ENCODE measurements at regions not wholly inside any gene's neighbourhood (a gene's known extent, or its start where the extent isn't known, plus 50 kb on each side); places are given as distances from the start of the nearest gene placed in this dataset.

- H3K36me3 ChIP-seq, result no peaks in the 10 kb centered on the region
- DNase-seq, result no peak
- TF ChIP-seq EP300 (IDR thresholded peaks at IDR 0.05; ENCODE audit: low read depth), result no peak
- no peak for TF ChIP-seq POLR2AphosphoS5 (IDR thresholded peaks at IDR 0.05)
- TF ChIP-seq CTCF (IDR thresholded peaks at IDR 0.05), result no peak
- TF ChIP-seq POLR2A (IDR thresholded peaks at IDR 0.05), result no peak
- no peak overlapping the region for H3K4me3 ChIP-seq
- H3K9me3 ChIP-seq, result no peaks in the 10 kb centered on the region
- no peak overlapping the region for H3K27ac ChIP-seq
- no peaks in the 10 kb centered on the region for H3K27me3 ChIP-seq
- H3K4me1 ChIP-seq, result peaks cover 0 to 7% (median 0%) of the 10 kb centered on the region in 4 donors
- in situ Hi-C loops (cut with MboI; ENCODE audit: low pct_ligation_motif_present in 1 of 4, low pct_unique_long_range_greater_than_20kb in 1 of 4, low sequenced_read_pairs in 3 of 4) (no loop called here), intact Hi-C loops (cut with DNase I; ENCODE audit: low total_unique reads) (no loop called here)
- WGBS, 2 donors (ENCODE audit: low coverage in 1 of 2), result 70 to 80% methylated on average over 4 of the region's 4 CpGs
Observed at GRCh38 chr6:14339711-14340584, 222.4 kb downstream of the CD83 start.

DNA sequence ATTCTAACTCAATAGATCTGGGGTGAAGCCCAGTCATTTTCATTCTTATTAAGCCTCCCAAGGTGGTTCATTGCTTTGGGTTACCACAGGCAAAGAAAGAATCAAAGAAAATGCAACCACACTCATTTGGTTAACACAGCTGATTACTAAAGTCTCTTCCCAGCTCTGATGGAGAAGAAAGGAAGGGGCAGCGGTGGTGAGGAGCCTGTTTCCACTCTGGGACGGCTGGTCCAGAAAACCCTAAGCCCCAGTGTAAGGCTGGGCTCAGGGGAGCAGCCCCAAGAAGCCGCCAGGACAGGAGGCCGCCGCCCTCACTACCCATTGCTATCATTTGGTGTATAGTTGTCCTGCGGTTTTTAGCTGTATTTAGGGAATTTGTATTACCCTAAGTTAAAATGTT is 226.9 kb downstream of the CD83 start:
- intact Hi-C loops (cut with DNase I; ENCODE audit: low total_unique reads), result no loop called here
- WGBS, 2 donors (ENCODE audit: low coverage in 1 of 2), result 90 to 98% methylated on average over 5 to 6 of the region's 6 CpGs
- H3K4me3 ChIP-seq, result no peak overlapping the region
- TF ChIP-seq POLR2AphosphoS5 (IDR thresholded peaks at IDR 0.05), result no peak
- no peak for TF ChIP-seq POLR2A (IDR thresholded peaks at IDR 0.05)
- TF ChIP-seq EP300 (IDR thresholded peaks at IDR 0.05; ENCODE audit: low read depth), result no peak
- no peak for TF ChIP-seq CTCF (IDR thresholded peaks at IDR 0.05)
- in situ Hi-C loops (cut with MboI; ENCODE audit: low pct_ligation_motif_present in 1 of 4, low pct_unique_long_range_greater_than_20kb in 1 of 4, low sequenced_read_pairs in 3 of 4), result no loop called here
- H3K27me3 ChIP-seq, result no peaks in the 10 kb centered on the region
- peaks cover 0 to 7% (median 0%) of the 10 kb centered on the region in 4 donors for H3K4me1 ChIP-seq
- no peaks in the 10 kb centered on the region for H3K9me3 ChIP-seq
- H3K36me3 ChIP-seq, result no peaks in the 10 kb centered on the region
- no peak overlapping the region for H3K27ac ChIP-seq
- DNase-seq, result no peak

DNA sequence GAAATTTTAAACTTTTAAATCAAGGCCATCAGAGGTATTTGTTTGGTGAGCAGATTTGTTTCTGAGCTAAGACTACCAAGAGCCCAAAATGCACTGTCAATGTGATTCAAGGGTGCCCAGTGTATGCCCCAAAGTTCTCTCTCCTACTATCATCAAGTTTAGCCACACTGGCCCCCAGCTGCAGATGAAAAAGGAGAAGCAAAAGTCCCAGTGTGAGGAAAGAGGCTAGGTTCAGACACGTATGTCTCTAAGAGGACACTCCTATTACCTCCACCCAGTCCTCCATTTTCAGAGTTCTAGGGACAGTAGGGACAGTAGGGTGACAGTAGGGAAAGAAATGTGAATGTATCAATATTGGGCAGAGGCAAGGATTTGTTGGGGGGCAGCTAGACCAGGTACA is 230.8 kb downstream of the CD83 start:
- 59 to 67% methylated on average over 1 of the region's 1 CpG for WGBS, 2 donors (ENCODE audit: low coverage in 1 of 2)
- intact Hi-C loops (cut with DNase I; ENCODE audit: low total_unique reads) (loop anchor here (5.0 kb wide), 1 partner anchor 1609 kb away; no protein-coding TSS in a partner anchor), in situ Hi-C loops (cut with MboI; ENCODE audit: low pct_ligation_motif_present in 1 of 4, low pct_unique_long_range_greater_than_20kb in 1 of 4, low sequenced_read_pairs in 3 of 4) (no loop called here)
- Histone ChIP-seq H3K27me3 (no peaks in the 10 kb centered on the region), H3K36me3 (no peaks in the 10 kb centered on the region), H3K27ac (no peak overlapping the region), H3K4me1 (no peaks in the 10 kb centered on the region), H3K4me3 (no peak overlapping the region), H3K9me3 (no peaks in the 10 kb centered on the region)
- DNase-seq, result no peak
- TF ChIP-seq POLR2A (IDR thresholded peaks at IDR 0.05), result no peak
- TF ChIP-seq CTCF (IDR thresholded peaks at IDR 0.05), result no peak
- TF ChIP-seq POLR2AphosphoS5 (IDR thresholded peaks at IDR 0.05), result no peak
- TF ChIP-seq EP300 (IDR thresholded peaks at IDR 0.05; ENCODE audit: low read depth), result no peak

- no peaks in the 10 kb centered on the region for H3K9me3 ChIP-seq
- in situ Hi-C loops (cut with MboI; ENCODE audit: low pct_ligation_motif_present in 1 of 4, low pct_unique_long_range_greater_than_20kb in 1 of 4, low sequenced_read_pairs in 3 of 4), result no loop called here
- H3K27ac ChIP-seq, result no peak overlapping the region
- no peaks in the 10 kb centered on the region for H3K36me3 ChIP-seq
- no peak for TF ChIP-seq POLR2AphosphoS5 (IDR thresholded peaks at IDR 0.05)
- no peak for TF ChIP-seq EP300 (IDR thresholded peaks at IDR 0.05; ENCODE audit: low read depth)
- TF ChIP-seq CTCF (IDR thresholded peaks at IDR 0.05), result no peak
- no peak for TF ChIP-seq POLR2A (IDR thresholded peaks at IDR 0.05)
- intact Hi-C loops (cut with DNase I; ENCODE audit: low total_unique reads), result loop anchor here (5.0 kb wide), 1 partner anchor 1608 kb away; no protein-coding TSS in a partner anchor
- H3K27me3 ChIP-seq, result no peaks in the 10 kb centered on the region
- H3K4me1 ChIP-seq, result no peaks in the 10 kb centered on the region
- no peak overlapping the region for H3K4me3 ChIP-seq
- 53 to 65% methylated on average over 2 of the region's 2 CpGs for WGBS, 2 donors (ENCODE audit: low coverage in 1 of 2)
- DNase-seq, result no peak
Observed at GRCh38 chr6:14349507-14349906, 231.9 kb downstream of the CD83 start.
